NCI-H2107 (cell line): ENCODE measurements at regions not wholly inside any gene's neighbourhood (a gene's known extent, or its start where the extent isn't known, plus 50 kb on each side); places are given as distances from the start of the nearest gene placed in this dataset.

Source experiments
- DNase-seq: peaks from one replicate; lab custom pipeline; 2025; lab: John Stamatoyannopoulos, UW

DNA sequence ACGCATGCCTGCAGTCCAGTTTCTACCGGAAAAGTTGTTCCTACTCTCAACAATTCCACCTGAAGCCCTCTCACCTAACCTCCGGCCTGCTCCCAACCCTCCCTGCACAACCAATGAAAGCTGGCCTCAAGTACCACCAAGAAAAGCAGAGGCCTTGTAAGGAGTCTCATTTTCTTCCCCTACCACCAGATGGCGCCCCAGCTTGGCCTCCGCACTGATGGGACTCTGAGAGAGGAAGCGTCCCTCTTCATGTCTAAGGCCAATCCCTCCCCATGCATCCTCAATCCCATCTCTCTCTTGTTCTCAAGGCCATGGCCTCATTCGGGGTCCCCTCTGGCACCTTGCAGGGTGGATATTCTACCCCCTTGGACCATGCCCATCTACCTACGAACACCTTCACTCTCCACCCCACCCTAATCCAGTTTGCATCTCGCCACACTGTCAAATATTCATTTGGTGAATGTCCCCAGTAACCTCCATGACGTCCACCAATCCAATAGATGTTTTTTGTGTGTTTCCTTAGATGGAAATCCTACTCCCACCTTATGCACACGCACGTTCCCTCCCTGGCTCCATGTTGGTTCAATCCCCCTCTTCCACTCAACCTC is 412.8 kb downstream of the ZNF536 start:
- peak; percentile 18 for DNase-seq

DNA sequence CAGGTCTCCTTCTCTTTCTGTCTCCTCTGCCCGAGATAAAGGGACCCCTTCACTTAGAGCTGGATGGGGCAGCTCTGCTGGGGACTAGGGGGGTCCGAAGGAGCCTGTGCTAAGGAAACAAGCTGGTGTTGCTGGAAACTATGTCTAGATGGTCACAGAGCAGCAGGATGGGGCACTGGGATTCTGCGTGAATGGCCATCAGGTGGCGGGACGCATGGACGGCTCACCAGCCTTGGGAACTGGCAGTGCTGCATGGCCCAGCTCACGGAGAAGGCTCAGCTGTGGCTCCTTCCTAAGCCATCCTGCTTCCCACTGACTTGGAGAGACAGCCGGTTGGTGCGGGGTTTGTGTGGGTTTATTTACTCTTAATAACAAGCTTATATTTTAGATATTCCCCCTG is 411.8 kb downstream of the ZNF536 start:
- no peak for DNase-seq

DNA sequence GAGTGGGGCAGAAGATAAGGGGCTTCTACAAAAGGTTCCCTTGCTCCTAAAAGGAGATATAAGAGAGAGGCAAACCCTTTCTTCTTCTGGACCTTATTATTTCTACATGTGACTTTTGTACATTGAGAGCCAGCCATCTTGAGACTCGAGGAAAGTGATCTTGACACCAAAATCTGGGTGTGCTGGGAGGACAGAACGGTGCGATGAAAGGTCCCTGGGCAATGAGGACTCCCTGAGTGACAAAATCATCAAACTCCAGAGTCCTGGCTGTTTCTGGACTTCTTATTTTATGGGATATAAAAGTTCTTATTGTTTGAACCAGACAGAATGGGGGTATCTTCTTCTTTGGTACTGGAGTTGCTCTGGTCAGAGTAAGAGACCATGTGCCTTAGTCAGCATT is 411.0 kb downstream of the ZNF536 start:
- DNase-seq, result no peak

DNA sequence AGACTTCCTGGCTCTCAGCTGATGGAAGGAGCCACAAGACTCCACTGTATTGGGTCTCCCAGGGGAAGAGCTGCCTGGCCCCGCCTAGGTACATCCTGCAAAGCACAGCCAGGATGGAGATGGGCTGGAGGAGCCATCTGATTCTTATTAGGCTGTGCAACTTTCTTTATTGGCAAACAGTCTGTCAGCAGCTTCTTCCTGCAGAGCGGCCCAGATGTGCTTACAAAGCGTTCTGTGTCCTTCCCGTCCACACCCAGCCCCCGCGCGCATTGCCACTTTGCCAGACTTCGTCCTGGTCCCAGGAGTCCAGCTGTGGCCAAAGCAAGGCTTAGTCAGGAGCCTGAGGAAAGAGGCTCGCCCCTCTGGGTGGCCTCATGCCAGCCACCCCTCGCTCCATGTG is 409.3 kb downstream of the ZNF536 start:
- DNase-seq, result no peak

DNA sequence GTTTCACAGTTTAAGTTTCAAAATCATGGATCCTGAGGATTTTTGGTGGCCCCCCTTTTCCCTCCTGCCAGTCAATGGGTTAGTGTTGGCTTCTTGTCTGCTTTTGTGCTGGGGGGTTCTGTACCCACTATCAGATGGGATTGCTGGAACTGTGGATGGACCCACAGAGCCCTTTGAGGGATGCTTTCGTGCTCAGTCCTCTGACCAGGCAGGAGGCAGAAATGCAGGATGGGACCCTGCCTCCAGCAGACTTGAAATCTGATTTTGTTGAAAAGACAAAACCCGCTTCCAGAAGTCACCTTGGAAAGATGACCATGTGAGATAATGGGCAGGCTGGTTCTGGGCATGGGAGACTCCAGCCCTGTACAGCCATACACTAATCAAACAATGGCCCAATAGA is 408.9 kb downstream of the ZNF536 start:
- DNase-seq, result no peak

DNA sequence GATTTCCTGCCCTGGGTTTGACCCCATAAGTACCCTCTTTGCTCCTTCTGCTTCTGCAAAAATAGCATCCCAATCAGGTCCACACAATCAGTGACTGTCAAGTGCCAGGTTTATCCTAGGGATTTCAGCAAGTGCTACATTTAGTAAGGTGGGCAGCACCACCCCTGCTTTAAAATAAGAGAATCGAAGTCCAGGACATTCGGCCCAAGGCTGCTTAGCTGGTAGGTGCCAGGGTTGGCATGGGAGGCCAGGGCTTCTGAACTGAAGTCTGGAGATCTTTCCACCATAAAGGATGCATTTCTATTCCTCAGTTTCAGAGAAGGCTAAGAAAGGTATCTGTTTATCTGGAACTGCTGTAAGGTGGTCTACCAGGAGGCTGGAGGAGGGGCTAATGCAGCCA is 408.3 kb downstream of the ZNF536 start:
- DNase-seq, result no peak

DNA sequence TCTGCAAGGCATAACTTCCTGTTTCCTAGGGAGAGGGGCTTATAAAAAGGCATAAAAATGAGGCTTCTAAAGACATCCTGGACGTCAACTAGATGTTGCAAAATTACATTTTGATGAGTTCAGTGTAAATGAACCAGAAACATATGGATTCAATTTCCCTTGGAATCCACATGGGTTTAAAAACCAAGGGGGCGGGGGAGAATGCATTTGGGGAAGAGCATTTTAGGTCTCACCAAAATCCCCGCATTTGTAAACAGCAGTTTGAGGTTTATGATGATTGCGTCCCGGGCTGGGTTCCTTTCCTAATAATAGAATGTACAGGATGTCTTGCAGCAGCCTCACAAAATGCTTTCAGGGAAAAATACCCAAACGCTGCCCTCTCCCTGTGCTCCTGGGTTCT is 407.8 kb downstream of the ZNF536 start:
- no peak for DNase-seq

DNA sequence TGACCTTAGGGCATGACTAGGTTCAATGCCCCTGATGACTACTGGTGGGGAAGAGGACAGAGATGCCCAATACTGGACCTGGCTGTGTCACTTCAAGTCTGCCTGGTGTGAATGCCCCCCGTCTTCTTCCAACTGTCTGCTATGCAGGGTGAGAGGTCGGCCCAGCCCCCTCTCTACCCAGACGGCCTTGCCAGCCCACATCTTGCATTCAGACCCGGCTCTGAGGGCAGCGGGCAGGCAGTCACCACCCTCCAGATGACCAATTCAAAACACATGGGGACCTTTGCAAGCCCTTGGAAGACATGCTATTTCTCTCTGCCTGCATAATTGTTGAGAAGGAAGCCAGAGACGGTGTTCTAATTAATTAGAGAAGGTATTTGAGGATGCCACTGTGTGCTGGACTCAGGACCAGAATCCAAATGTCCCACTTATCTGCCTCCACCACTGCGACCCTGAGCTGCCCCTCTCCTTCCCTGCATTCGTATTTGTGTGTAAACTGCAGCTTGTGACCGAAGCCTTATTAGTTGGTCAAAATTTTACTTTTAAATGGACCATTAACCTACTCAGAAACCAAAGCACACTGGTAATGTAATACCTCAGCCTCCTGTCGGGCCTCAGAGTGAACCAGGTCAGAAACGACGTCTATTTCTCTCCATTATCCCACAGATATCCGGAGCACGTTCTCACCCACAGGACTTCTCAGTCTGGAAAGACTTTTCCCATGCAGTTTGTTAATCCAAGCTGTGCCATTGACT is 407.0 kb downstream of the ZNF536 start:
- DNase-seq, result no peak

DNA sequence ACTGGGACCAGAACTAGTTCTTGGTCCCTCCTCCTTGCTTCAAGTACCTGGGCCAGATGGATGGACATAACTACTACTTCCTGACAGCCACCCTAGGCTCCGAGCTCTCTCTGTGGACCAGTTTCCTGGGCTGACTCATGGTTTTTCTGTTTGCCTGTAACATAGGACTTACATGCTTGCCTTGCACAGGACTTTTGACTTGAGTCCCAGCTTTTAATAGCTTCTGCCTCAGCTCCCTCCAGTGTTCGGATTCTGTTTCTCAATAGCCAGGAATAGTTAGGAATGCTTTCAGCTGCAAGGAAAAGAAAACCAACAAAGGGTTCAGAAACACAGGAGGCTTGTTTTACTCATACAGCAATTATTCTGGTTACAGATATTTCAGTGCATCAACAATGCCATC is 405.9 kb downstream of the ZNF536 start:
- DNase-seq, result no peak

DNA sequence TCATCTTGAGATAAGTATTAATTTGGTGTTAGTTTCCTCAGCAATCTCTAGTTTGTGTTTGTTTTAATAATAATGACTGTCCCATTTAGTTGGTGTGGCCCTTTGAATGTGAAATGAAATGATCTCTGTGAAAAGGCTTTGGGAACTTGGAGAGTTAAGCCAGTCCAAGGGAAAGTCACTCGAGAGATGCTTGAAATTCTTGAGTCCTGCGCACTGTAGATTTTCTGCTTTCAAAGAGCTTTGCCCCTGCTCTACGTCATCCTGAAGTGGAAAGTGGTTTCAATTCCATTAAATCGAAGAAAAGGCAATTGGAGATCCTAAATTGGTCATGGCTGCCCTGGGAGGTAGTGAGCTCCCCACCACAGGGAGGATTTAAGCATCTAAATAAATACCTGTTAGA is 403.8 kb downstream of the ZNF536 start:
- DNase-seq, result no peak

DNA sequence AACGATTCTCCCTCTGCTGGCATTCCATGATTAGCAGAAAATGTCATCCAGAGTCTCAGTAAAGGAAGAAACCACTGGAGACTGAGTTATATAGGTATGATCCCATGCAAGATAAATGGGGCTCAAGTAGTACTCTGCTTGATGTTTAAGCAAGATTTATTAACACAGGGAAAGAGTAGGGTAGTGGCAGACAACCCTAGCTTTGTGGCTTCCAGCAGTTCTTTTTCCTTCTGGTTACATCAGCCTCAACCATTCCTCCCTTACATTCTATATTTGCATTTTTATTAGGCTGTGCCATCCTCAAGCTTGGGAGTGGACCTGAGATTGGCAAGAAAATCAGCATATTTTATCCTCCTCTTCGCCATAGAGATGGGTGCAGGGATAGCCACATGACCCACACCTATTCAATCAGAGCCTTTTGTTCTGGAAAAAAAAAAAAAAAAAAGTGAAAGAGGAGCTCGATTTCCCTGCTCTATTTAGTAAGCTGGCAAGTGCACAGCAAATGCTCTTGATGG is 402.1 kb downstream of the ZNF536 start:
- no peak for DNase-seq

DNA sequence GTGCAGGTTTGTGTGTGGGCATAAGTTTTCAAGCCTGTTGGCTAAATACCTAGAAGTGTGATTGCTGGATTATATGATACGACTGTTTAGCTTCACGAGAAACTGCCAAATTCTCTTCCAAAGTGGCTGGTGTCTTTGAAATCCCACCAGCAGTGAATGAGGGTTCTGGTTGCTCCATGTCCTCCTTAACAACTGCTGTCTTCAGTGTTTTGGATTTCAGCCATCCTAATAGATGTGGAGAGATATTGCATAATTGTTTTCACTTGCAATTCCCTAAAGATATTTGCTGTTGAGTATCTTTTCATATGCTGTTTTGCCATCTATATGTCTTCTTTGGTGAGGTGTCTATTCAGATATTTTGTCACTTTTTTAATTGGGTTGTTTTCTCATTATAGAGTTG is 390.5 kb downstream of the ZNF536 start:
- DNase-seq, result no peak

DNA sequence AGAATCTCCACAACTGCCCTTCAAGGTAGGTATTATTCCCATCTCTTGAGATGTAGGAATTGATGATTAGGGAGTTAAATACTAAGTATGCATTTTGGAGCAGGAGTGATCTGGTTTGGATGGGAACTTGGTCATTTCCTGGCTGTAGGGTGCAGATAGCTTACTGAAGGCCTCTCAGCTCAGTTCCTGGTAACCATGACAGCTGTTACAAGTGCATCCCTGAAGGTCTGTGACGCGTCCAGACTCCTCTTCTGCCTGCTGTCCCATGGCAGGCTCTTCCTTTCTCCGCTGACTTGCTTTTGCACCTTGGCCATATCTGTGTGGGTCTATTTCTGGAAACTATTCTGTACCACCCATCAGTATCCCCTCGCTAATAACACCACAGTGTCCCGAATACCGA is 387.8 kb downstream of the ZNF536 start:
- DNase-seq, result no peak

DNA sequence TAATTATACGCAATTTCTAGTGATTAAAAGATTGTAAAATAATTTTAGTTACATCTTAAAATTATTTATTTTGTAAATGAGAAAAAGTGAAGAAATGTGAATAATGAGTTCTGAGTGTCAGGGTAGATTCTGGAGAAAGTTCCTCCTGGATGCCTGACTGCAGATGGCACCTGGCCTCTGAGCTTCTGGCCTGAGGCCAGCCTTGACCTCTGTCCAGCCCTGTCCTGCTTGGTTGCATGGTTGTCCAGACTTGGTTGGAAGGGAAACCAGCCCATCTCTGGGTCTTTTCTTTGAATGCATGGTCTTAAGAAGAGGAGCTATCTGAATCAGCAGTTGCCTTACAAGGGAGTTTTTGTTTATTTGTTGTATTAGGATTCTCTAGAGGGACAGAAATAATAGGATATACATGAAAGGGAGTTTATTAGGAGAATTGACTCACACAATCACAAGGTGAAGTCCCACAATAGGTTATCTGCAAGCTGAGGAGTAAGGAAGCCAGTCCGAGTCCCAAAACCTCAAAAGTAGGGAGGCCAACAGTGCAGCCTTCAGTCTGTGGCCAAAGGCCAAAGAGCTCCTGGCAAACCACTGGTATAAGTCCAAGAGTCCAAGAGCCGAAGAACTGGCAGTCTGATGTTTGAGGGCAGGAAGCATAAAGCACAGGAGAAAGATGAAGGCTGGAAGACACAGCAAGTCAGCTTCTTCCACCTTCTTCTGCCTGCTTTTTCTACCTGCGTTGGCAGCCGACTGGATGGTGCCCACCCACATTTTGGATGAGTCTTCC is 385.8 kb downstream of the ZNF536 start:
- no peak for DNase-seq

DNA sequence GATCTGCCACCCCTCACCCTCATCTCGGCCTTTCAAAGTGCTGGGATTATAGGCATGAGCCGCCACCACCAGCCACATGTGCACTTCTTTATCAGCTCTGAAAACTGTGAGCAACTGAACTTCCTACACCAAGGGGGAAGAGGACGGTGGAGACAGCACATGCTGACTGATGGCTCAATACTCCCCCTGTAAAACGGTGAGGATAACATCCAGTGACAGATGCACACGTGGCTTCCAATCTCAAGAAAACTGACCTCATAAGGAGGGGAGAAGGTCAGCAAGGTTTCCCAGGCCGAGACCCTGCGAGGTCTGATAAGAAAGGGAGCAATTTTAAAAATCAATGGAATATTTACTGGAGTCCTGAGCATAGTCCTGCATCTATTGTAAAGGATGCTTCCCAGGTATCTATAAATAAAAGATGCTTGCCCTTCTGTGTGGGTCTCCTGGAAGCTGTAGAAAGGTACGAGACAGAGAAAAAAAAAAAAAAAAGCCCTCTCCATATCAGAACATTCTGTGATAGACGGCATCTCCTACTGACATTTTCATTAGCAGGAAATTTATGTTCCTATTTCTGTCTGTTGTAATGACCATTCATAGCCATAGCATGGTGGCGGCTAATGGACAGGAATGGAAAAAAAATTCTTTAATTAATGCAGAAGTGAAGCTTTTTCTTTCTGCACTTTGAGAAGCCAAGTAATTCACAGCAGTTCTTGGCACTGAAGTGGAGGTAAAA is 385.1 kb downstream of the ZNF536 start:
- DNase-seq, result no peak

DNA sequence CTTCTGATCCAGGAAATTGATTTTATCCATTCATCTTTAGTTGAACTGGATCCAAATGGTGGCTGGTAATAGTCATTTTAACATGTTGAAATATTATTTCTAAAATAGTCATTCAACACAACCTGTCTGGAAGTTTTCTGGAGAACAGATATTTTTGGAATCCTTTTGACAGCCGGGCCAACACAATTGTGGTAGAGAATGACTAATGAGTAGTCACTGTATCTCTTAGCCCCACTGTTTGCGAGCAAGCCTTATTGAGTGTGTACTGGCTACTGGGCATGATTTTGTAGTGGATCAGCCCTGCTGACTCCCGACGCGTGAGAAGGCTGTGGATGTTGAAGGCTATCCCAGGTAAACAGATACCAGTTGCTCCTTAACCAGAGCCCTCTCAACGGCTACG is 383.4 kb downstream of the ZNF536 start:
- no peak for DNase-seq

DNA sequence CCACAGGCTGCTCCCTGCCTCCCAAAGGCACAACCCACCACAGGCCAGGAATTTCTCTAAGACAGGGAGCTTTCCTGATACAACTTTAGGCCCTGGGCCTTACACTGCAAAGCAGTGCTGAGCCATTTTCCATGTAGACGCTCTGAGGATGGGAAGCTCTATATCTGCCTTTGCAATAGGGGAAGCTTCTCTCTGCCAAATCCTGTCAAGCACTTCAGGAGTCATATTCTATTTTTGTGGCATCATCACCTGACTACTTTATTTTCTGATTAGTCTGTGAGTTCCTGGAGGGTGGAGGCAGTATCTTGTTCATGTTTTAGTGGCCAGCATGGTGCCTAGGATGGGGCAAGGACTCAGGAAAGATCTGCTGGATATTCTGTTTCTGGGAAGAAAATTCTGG is 382.0 kb downstream of the ZNF536 start:
- DNase-seq, result no peak

DNA sequence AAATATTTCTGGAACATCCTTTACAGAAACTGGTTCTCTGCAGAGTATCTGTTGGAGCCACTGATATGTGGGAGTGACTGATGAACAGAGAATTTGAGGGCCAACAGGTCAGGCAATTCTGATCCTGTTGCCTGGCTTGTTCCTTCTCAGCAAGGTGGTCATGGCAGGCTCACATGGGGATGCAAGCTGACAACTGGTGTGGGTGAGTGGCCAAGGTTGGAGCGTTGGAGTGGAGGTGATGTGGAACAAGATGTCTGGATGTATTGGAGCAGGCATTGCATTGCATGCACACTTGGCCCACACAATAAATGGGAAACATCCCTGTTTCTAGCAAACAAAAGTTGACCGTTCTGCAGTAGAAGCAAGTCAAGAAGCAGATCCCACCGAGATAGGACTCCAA is 380.7 kb downstream of the ZNF536 start:
- no peak for DNase-seq

DNA sequence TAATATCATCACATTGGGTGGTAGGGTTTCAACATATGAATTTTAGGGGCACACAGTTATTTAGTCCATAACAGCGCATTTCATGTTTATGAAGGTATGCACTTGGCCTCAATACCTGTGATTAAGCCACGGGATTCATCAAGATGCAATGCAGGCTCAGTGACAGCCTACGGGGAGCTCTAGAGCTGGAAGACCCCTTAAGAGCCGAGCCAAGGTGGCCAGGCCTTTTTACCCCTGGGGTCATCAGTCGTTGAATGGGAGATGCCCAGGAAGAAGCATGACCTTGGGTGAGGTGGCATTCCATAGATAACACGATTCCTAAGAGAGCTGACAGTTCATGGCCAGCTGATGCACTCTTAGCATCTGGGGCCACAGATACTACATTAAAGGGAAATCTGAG is 380.0 kb downstream of the ZNF536 start:
- DNase-seq, result no peak

DNA sequence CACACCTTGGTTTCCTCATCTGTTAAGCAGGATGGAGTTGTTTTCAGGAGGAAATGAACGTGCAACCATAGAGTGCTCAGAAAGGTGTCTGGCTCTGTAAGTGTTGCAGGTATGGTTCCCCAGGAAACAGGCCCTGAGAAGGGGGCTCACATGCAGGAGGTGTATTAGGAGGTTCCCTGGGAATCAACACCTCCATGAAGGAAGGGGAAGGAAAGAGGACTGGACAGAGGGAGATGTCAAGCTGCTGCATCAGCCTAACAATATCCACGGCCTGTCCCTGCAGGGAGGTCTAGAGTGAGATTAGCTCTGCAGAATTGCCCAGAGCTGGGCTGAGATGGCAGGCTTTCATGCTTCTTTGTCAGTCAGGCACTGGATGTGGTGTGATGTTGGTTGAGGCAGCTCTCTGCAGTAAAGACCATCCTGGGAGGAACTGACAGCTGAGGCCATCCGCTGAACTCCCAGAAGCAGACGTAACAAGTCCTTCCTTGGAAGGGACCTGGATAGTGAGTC is 373.3 kb downstream of the ZNF536 start:
- no peak for DNase-seq

DNA sequence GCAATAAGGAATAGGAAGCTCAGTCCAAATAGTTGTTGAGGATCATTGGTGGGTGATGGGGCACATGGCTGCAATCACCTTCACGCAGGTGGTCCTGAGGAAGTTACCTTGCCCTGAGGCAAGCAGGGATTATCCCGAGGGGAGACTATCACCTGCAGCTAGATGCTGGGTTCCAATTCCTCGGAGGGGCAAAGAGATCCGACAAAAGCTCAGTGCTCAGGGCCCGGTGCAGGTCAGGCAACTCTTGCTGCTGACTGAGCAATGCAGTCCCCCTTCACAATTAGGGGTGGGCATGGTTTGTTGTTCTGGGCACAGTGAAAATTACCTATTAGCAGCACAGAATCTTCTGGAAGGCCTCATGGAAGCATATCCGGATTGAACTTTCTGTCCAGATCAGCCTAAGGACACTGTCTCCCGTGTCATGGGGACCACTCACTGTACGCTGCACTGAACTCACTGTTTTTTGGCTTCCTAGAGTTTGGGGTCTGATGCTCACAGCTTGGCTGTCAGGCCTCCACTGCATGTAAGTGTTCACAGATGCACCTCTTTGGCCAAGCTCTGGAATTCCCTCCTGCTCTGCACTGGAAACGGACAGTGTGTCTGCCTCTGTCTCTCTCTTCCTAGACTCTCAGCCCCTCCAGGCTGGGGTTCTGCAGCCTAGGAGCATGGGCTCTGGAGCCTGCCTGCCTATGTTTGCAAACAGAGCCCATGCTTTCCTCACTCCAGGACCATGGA is 372.7 kb downstream of the ZNF536 start:
- no peak for DNase-seq
